ENCODE measurements at regions not wholly inside any gene's neighbourhood (a gene's known extent, or its start where the extent isn't known, plus 50 kb on each side); places are given as distances from the start of the nearest gene placed in this dataset.

- Mint-ChIP-seq H3K27ac (ENCODE audit: unreplicated experiment) (no peak overlapping the region), H3K36me3 (ENCODE audit: low read depth, unreplicated experiment) (no peaks in the 10 kb centered on the region), H3K4me1 (ENCODE audit: unreplicated experiment) (peaks cover 2% of the 10 kb centered on the region)
Observed at GRCh38 chr5:174159327-174160114, 114.0 kb downstream of the NSG2 start.

GRCh38 chr5:174165406-174165805 lies 119.9 kb downstream of the NSG2 start:
- TF ChIP-seq CTCF (IDR thresholded peaks at IDR 0.05; ENCODE audit: unreplicated experiment), result no peak
- Mint-ChIP-seq H3K4me3 (ENCODE audit: unreplicated experiment) (no peak overlapping the region), H3K9me3 (ENCODE audit: unreplicated experiment) (no peaks in the 10 kb centered on the region), H3K4me1 (ENCODE audit: unreplicated experiment) (no peaks in the 10 kb centered on the region), H3K27me3 (ENCODE audit: unreplicated experiment) (peaks cover 1% of the 10 kb centered on the region), H3K36me3 (ENCODE audit: low read depth, unreplicated experiment) (no peaks in the 10 kb centered on the region), H3K27ac (ENCODE audit: unreplicated experiment) (no peak overlapping the region)
- no peak for DNase-seq (ENCODE audit: low spot score)

More at GRCh38 chr5:174159327-174160114, 114.0 kb downstream of the NSG2 start:
- Mint-ChIP-seq H3K27me3 (ENCODE audit: unreplicated experiment) (peaks cover 2% of the 10 kb centered on the region), H3K4me3 (ENCODE audit: unreplicated experiment) (no peak overlapping the region), H3K9me3 (ENCODE audit: unreplicated experiment) (no peaks in the 10 kb centered on the region)
- no peak for TF ChIP-seq CTCF (IDR thresholded peaks at IDR 0.05; ENCODE audit: unreplicated experiment)
- no peak for DNase-seq (ENCODE audit: low spot score)

- Mint-ChIP-seq H3K9me3 (ENCODE audit: unreplicated experiment) (no peaks in the 10 kb centered on the region), H3K4me3 (ENCODE audit: unreplicated experiment) (no peak overlapping the region), H3K36me3 (ENCODE audit: low read depth, unreplicated experiment) (no peaks in the 10 kb centered on the region), H3K4me1 (ENCODE audit: unreplicated experiment) (no peaks in the 10 kb centered on the region), H3K27me3 (ENCODE audit: unreplicated experiment) (peaks cover 1% of the 10 kb centered on the region), H3K27ac (ENCODE audit: unreplicated experiment) (no peak overlapping the region)
- no peak for TF ChIP-seq CTCF (IDR thresholded peaks at IDR 0.05; ENCODE audit: unreplicated experiment)
- no peak for DNase-seq (ENCODE audit: low spot score)
Observed at GRCh38 chr5:174166231-174167079, 120.9 kb downstream of the NSG2 start.

- Mint-ChIP-seq H3K27me3 (ENCODE audit: unreplicated experiment) (peaks cover 1% of the 10 kb centered on the region), H3K27ac (ENCODE audit: unreplicated experiment) (no peak overlapping the region), H3K36me3 (ENCODE audit: low read depth, unreplicated experiment) (no peaks in the 10 kb centered on the region), H3K4me3 (ENCODE audit: unreplicated experiment) (no peak overlapping the region), H3K4me1 (ENCODE audit: unreplicated experiment) (no peaks in the 10 kb centered on the region), H3K9me3 (ENCODE audit: unreplicated experiment) (no peaks in the 10 kb centered on the region)
- no peak for TF ChIP-seq CTCF (IDR thresholded peaks at IDR 0.05; ENCODE audit: unreplicated experiment)
- no peak for DNase-seq (ENCODE audit: low spot score)
Observed at GRCh38 chr5:174167080-174167910, 121.8 kb downstream of the NSG2 start.
